Activated naive CD4-positive, alpha-beta T cell treated with anti-CD3 and anti-CD28 coated beads, Interleukin-2, amount 50 U/mL, for 24 hours (primary cell): ENCODE measurements at regions not wholly inside any gene's neighbourhood (a gene's known extent, or its start where the extent isn't known, plus 50 kb on each side); places are given as distances from the start of the nearest gene placed in this dataset.

Experiments
- H3K27ac Mint-ChIP-seq: one replicate; pipeline ENCODE4 v1.8.0; 2021; ENCODE audit warnings: mild to moderate bottlenecking, mixed read lengths
- H3K27me3 Mint-ChIP-seq: one replicate; pipeline ENCODE4 v1.8.0; 2021; ENCODE audit warnings: mixed read lengths
- H3K36me3 Mint-ChIP-seq: one replicate; pipeline ENCODE4 v1.8.0; 2021; ENCODE audit warnings: mixed read lengths
- H3K4me1 Mint-ChIP-seq: one replicate; pipeline ENCODE4 v1.8.0; 2021; ENCODE audit warnings: mixed read lengths
- H3K4me3 Mint-ChIP-seq: one replicate; pipeline ENCODE4 v1.8.0; 2021; ENCODE audit warnings: mild to moderate bottlenecking, mixed read lengths
- H3K9me3 Mint-ChIP-seq: one replicate; pipeline ENCODE4 v1.8.0; 2021; ENCODE audit warnings: mixed read lengths

DNA sequence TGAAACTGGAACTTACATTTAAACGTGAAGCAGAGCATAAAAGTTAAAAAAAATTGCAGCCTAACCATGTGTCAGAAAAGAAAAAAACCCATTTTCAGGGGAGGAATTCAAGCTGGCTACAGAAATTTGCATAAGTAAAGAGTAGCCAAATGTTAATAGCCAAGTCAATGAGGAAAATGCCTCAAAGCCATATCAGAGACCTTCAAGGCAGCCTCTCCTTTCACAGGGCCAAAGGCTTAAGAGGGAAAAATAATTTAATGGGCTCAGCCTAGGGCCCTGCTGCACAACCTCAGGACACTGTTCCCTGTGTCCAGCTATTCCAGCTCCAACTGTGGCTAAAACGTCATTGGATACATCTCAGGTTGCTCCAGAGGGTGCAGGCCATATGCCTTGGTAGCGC lies 749.5 kb downstream of the FLRT2 start:
- H3K27me3 Mint-ChIP-seq, result no peaks in the 10 kb centered on the region

DNA sequence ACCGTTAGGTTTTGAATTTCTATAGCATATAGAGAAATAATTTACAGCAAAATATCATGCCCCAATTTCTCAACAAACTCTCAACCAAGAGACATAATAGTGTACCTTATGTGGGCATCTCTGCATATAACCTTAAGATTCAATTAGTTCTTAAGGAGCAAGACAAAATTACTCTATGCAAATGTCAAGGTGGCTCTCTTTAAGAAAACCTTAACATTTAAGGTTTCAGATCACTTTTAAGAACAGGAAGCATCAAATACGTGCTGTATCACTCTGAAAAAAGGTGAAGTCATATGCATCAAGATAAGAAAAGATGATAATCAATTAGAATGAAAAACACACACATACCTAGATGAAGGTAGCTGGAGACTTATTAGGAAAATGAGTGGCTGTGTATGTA lies 728.0 kb downstream of the FLRT2 start:
- H3K4me3 Mint-ChIP-seq, result no peak overlapping the region
- H3K27ac Mint-ChIP-seq, result no peak overlapping the region

More for the DNA sequence above, 749.5 kb downstream of the FLRT2 start:
- H3K9me3 Mint-ChIP-seq, result no peaks in the 10 kb centered on the region
- H3K36me3 Mint-ChIP-seq, result no peaks in the 10 kb centered on the region
- H3K4me1 Mint-ChIP-seq, result no peaks in the 10 kb centered on the region
- no peak overlapping the region for H3K27ac Mint-ChIP-seq
- H3K4me3 Mint-ChIP-seq, result no peak overlapping the region

DNA sequence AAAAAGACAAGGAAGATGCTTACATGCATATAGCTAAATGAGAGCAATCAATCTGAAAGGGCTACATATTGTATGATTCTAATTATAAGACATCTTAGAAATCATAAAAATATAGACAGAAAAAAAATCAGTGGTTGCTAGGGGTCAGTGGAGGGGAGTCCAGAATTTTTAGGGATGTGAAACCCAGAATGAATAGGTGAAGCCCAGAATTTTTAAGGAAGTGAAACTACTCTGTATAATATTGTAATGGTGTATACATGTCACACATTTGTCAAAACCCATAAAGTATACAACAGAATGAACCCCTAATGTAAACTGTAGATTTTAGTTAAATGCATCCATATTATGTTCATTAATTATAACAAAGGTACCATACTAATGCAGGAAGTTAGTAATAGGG lies 713.2 kb downstream of the FLRT2 start:
- Mint-ChIP-seq H3K27me3 (no peaks in the 10 kb centered on the region), H3K9me3 (no peaks in the 10 kb centered on the region), H3K4me3 (no peak overlapping the region), H3K36me3 (no peaks in the 10 kb centered on the region), H3K27ac (no peak overlapping the region), H3K4me1 (no peaks in the 10 kb centered on the region)

More for the DNA sequence above, 728.0 kb downstream of the FLRT2 start:
- Mint-ChIP-seq H3K27me3 (no peaks in the 10 kb centered on the region), H3K4me1 (no peaks in the 10 kb centered on the region), H3K36me3 (no peaks in the 10 kb centered on the region), H3K9me3 (peaks cover 5% of the 10 kb centered on the region)

DNA sequence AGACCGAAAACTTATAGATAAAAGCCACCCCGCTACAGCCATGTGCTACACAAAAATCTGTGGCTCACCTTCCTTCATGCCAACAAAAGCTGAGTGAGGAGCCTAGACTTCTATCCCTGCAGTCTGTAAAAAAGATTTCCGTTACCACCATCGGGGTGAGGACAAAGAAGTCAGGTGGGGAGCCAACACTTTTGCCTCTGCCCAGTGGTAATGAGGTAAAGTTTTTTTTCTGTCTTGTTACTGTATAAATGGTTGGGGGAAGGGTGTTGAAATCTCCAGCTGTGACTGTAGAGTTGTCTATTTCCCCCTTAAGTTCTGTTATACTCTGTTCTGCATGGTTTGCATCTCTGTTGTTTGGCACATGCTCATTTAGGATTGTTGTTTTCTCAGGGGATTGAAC lies 707.8 kb downstream of the FLRT2 start:
- H3K27me3 Mint-ChIP-seq, result no peaks in the 10 kb centered on the region
- no peak overlapping the region for H3K4me3 Mint-ChIP-seq
- H3K4me1 Mint-ChIP-seq, result no peaks in the 10 kb centered on the region
- H3K9me3 Mint-ChIP-seq, result peaks cover 14% of the 10 kb centered on the region
- H3K36me3 Mint-ChIP-seq, result no peaks in the 10 kb centered on the region
- H3K27ac Mint-ChIP-seq, result no peak overlapping the region

DNA sequence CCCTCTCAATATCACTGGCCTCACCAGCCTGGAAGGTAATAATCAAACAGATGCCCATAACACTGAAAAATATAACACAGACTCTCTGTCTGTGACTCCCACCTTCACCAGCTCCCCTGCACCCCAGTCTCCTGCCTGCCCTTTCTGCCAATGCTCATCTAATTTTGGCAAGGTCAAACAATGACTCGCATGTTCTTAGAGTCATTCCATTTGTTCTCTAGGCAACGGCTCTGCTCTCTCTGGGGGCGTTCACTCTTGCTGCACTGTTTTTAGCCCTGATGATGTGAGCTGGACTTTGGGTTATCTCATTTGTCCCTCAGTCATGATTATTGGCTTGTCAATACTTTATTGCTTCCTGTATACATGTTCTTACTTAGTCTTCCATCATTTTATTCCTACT lies 691.8 kb downstream of the FLRT2 start:
- H3K27me3 Mint-ChIP-seq, result no peaks in the 10 kb centered on the region
- no peaks in the 10 kb centered on the region for H3K4me1 Mint-ChIP-seq
- no peak overlapping the region for H3K4me3 Mint-ChIP-seq
- peaks cover 15% of the 10 kb centered on the region for H3K9me3 Mint-ChIP-seq
- no peak overlapping the region for H3K27ac Mint-ChIP-seq
- no peaks in the 10 kb centered on the region for H3K36me3 Mint-ChIP-seq

DNA sequence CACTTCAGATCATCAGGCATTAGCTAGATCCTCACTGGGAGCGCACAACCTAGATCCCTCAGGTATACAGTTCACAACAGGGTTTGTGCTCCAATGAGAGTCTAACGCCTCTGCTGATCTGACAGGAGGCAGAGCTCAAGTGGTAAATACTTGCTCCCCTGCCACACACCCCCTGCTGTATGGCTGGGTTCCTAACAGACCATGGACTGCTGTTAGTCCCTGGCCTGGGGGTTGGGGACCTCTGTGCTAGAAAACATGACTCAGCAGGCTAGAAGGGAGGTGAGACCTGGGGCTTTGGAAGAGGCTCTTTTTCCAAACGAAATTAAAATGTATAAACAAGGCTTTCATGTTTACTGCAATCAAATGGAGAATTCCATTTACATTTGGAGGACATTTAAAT lies 691.1 kb downstream of the FLRT2 start:
- Mint-ChIP-seq H3K4me1 (no peaks in the 10 kb centered on the region), H3K27ac (no peak overlapping the region), H3K4me3 (no peak overlapping the region), H3K36me3 (no peaks in the 10 kb centered on the region), H3K9me3 (peaks cover 15% of the 10 kb centered on the region), H3K27me3 (no peaks in the 10 kb centered on the region)

DNA sequence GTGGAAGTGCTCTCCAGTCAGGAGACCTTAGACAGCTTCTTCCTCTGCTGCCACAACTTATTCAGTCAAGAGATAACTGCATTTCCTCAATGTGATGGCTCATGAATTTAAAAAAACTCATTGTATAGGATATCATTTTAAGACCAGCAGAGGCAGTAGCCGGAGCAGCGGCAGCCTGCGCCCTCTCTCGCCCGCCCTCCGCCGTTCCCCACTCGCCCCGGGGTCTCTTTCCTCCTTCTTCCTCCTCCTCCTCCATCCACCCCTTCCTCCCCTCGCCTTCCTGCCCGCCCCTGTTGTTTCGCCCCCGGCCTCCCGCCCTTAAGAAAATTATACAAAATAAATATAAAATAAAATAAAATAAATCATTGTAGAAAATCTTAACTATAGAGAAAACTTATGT lies 687.6 kb downstream of the FLRT2 start:
- Mint-ChIP-seq H3K27me3 (no peaks in the 10 kb centered on the region), H3K4me3 (no peak overlapping the region), H3K36me3 (no peaks in the 10 kb centered on the region), H3K9me3 (peaks cover 8% of the 10 kb centered on the region), H3K4me1 (no peaks in the 10 kb centered on the region), H3K27ac (no peak overlapping the region)

DNA sequence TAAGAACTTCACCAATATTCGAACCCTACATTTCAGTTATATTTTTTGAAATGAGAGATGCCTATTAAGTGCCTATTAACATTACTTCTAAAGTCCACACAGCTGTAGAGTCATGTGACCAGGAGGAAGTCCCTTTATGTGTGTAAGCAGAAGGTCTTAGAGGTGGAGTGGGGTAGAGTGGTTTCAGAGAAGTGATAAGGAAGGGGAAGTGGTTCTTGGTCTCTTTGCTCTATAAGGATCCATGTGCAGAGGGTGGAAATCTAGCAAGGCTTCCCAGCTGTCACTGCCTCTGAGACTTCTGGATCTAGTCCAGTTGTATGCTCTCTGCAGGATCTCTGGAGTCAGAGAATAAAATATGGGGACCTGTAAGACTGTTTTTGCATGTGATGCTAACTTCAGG lies 673.9 kb downstream of the FLRT2 start:
- no peaks in the 10 kb centered on the region for H3K27me3 Mint-ChIP-seq
- no peaks in the 10 kb centered on the region for H3K4me1 Mint-ChIP-seq
- no peak overlapping the region for H3K27ac Mint-ChIP-seq
- H3K9me3 Mint-ChIP-seq, result peaks cover 8% of the 10 kb centered on the region
- no peaks in the 10 kb centered on the region for H3K36me3 Mint-ChIP-seq
- H3K4me3 Mint-ChIP-seq, result no peak overlapping the region

DNA sequence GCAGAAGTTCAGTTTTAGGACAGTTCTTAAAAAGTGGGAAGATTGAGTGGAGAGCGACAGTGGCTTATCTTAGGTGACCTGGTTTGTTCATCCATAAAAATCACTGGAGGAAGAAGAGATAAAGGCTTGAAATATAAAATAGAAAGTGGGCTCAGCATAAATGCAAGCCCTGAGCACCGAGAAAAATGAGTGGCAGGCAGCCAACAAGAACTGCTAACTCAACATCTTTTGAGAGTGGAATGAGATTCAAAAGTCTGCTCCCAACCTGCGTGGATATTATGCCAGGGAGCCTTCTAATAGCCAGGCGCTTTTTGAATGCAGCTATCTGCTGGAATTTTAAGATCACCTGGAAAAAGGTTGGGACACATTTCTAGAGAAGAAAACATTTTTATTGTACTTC lies 666.5 kb downstream of the FLRT2 start:
- Mint-ChIP-seq H3K4me3 (no peak overlapping the region), H3K27ac (no peak overlapping the region), H3K27me3 (no peaks in the 10 kb centered on the region), H3K36me3 (no peaks in the 10 kb centered on the region), H3K4me1 (no peaks in the 10 kb centered on the region), H3K9me3 (peaks cover 8% of the 10 kb centered on the region)

DNA sequence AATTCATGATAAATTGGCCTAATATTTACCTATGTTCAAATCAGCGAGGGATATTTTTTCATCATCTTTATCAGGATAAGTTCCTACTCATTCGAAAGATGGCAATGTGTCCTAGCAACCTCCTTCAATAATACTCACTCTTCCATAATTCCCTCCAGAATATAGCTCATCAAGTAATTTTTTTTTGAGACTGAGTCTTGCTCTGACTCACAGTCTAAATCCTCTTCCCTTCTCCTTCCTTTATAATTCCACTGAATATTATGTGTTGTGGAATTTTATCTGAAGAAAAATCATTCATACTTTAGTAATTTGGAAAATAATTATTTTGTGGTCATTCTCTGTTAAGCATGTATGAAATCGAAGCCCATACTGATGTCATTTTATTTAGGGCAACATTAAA lies 663.8 kb downstream of the FLRT2 start:
- Mint-ChIP-seq H3K27ac (no peak overlapping the region), H3K4me3 (no peak overlapping the region), H3K9me3 (peaks cover 13% of the 10 kb centered on the region), H3K4me1 (no peaks in the 10 kb centered on the region), H3K36me3 (no peaks in the 10 kb centered on the region), H3K27me3 (no peaks in the 10 kb centered on the region)

DNA sequence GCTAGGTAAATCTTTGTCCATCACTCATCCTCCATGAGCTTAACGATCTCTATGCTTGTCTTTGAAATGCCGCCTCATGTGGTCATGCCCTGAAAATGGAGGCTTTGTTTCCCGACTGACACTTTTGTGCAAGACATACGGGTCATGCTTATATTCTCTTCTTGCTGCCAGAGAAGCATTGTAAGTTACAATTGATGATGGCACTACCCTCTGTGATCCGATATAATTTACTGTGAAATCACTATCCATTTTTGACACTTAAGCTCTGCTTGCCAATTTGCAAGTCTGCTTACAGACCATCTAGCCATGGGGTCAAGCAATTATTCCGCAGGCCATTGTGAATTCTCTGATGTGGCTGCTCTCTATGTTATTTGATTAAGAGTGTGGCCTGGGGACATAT lies 650.0 kb downstream of the FLRT2 start:
- H3K4me3 Mint-ChIP-seq, result no peak overlapping the region
- H3K27ac Mint-ChIP-seq, result no peak overlapping the region
- no peaks in the 10 kb centered on the region for H3K27me3 Mint-ChIP-seq
- H3K9me3 Mint-ChIP-seq, result peaks cover 21% of the 10 kb centered on the region
- H3K36me3 Mint-ChIP-seq, result no peaks in the 10 kb centered on the region
- H3K4me1 Mint-ChIP-seq, result no peaks in the 10 kb centered on the region

DNA sequence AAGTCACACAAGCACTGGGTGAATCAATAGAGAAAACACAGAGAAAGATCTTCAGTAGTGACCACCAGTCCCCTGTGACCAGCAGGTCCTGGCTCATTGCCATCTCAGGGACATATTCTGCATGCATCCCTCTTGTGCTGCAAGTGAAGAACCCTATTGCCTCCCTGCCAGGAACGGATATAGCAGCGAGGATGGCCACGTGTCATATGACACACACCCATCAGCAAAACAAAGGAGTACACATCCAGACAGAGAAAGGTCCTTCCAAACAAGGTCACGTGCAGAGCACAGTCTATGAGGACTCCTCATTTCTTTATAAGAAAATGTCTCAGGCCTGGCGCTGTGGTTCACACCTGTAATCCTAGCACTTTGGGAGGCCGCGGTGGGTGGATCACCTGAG lies 638.4 kb downstream of the FLRT2 start:
- no peak overlapping the region for H3K4me3 Mint-ChIP-seq

DNA sequence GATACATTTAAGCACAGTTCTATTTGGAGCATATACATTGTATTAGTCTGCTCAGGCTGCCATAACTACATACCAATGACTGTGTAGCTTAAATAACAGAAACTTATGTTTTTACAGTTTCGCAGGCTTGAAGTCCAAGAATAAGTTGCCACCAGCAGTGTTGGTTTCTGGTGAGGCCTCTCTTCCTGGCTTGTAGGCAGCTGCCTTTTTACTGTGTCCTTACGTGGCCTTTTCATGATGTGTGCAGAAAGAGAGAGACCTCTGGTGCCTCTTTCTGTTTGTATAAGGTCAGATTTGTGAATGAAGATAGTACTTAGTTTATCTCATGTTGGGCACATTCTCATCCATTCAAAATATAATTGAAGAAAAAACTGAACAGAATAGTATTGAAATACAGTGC lies 636.6 kb downstream of the FLRT2 start:
- no peak overlapping the region for H3K4me3 Mint-ChIP-seq
- no peaks in the 10 kb centered on the region for H3K4me1 Mint-ChIP-seq
- no peaks in the 10 kb centered on the region for H3K36me3 Mint-ChIP-seq

More for the DNA sequence above, 638.4 kb downstream of the FLRT2 start:
- no peaks in the 10 kb centered on the region for H3K27me3 Mint-ChIP-seq
- H3K4me1 Mint-ChIP-seq, result no peaks in the 10 kb centered on the region
- H3K9me3 Mint-ChIP-seq, result peaks cover 17% of the 10 kb centered on the region
- H3K36me3 Mint-ChIP-seq, result no peaks in the 10 kb centered on the region
- H3K27ac Mint-ChIP-seq, result no peak overlapping the region

DNA sequence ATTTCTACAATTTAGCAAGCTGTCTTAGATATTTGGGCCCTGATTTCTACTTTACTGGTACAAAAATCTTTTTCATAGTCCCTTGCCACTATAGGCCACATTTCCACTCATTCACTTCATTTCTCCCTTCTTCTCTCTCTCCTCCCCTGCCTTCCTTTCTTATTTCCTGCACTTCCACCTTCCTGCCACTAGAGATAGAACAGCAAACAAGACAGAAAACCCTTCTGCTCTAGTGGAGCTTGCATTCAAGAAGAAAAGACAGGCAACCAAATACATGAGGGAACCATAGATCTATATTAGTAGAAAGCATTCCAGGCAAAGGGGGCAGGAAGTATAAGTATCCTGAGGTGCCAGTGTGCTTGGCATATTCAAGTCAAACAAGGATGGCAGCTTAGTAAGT lies 623.5 kb downstream of the FLRT2 start:
- H3K27ac Mint-ChIP-seq, result no peak overlapping the region
- no peak overlapping the region for H3K4me3 Mint-ChIP-seq
- no peaks in the 10 kb centered on the region for H3K4me1 Mint-ChIP-seq
- no peaks in the 10 kb centered on the region for H3K36me3 Mint-ChIP-seq
- no peaks in the 10 kb centered on the region for H3K27me3 Mint-ChIP-seq
- H3K9me3 Mint-ChIP-seq, result no peaks in the 10 kb centered on the region

More for the DNA sequence above, 636.6 kb downstream of the FLRT2 start:
- no peaks in the 10 kb centered on the region for H3K27me3 Mint-ChIP-seq
- peaks cover 9% of the 10 kb centered on the region for H3K9me3 Mint-ChIP-seq
- H3K27ac Mint-ChIP-seq, result no peak overlapping the region

DNA sequence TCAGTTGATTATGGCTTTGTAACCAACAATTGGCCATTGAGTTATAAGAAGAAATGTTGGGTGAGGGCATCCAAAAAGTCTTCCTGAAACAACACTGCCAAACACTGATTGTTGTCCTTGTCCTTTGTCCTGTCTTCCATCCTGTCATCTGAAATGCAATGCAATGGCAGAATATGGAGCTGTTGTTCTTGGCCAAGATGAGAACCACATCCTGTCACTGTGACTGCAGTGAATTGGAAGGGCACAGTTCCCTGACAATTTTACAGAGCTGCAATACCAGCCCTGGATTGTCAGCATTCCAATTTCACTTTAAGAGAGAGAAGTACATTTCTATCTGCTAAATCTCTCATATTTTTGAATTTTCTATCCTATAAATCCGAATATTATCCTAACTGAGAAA lies 613.3 kb downstream of the FLRT2 start:
- Mint-ChIP-seq H3K4me1 (no peaks in the 10 kb centered on the region), H3K4me3 (no peak overlapping the region), H3K9me3 (peaks cover 36% of the 10 kb centered on the region), H3K27ac (no peak overlapping the region), H3K27me3 (no peaks in the 10 kb centered on the region), H3K36me3 (no peaks in the 10 kb centered on the region)

DNA sequence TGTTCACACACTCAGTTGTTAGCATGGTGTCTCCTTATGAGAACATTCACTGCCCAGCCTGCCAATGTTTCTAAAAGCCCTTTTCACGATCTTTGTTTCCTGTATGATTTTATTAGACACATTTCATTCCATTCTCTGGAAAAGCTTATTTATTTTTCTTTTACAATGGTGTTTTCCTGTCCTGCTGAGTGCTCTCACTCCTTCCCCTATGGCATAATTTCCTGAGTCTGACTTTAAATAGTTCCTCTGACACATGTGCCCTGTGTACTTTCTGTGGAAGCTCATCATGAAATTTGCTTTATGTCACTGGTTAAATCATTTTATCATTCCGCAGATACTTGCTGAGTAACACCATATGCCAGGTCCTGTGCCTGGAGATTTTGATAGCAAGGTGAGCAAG lies 612.0 kb downstream of the FLRT2 start:
- no peak overlapping the region for H3K27ac Mint-ChIP-seq
- no peaks in the 10 kb centered on the region for H3K27me3 Mint-ChIP-seq
- no peaks in the 10 kb centered on the region for H3K36me3 Mint-ChIP-seq
- no peak overlapping the region for H3K4me3 Mint-ChIP-seq
- peaks cover 42% of the 10 kb centered on the region for H3K9me3 Mint-ChIP-seq
- H3K4me1 Mint-ChIP-seq, result no peaks in the 10 kb centered on the region

DNA sequence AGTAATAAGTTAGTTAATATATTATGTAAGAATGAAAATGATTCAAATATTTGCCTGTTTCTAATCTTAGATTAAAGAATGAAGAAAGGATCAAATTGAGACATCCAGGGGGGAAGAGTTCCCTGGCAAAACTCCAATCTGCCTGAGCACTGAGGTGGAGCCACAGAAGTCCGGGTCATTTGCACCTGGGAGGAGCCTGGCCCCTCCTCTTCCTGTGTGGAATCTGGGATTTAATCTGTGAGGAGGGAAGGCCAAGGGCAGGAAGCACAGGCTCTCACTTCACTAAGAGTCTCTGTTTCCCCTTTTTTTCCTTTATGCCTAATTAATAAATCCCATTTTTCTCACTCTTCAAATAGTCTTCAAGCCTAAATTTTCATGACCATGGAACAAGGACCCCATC lies 599.5 kb downstream of the FLRT2 start:
- Mint-ChIP-seq H3K4me1 (no peaks in the 10 kb centered on the region), H3K27ac (no peak overlapping the region), H3K9me3 (peaks cover 7% of the 10 kb centered on the region), H3K4me3 (no peak overlapping the region), H3K27me3 (no peaks in the 10 kb centered on the region), H3K36me3 (peaks cover 12% of the 10 kb centered on the region)
